Osteoblast (primary cell): ENCODE measurements at regions not wholly inside any gene's neighbourhood (a gene's known extent, or its start where the extent isn't known, plus 50 kb on each side); places are given as distances from the start of the nearest gene placed in this dataset.

ENCODE experiments used
- DNase-seq: peaks from one replicate; pipeline ENCODE4 v3.0.0; 2011; ENCODE audit warnings: low spot score, mixed read lengths; ENCODE audit not compliant: insufficient read length; ENCODE audit errors: missing footprints
- H2AFZ ChIP-seq: 2 replicates; pipeline ENCODE4 v1.6.0; 2011; ENCODE audit warnings: mild to moderate bottlenecking, low read length
- H3K27ac ChIP-seq: 2 replicates; pipeline ENCODE4 v1.5.1; 2011; ENCODE audit warnings: mild to moderate bottlenecking, low read depth, low read length, moderate library complexity
- H3K27me3 ChIP-seq: 2 replicates; pipeline ENCODE4 v1.6.0; 2012; ENCODE audit warnings: mild to moderate bottlenecking, control low read depth, inconsistent platforms, low read length, moderate library complexity; ENCODE audit not compliant: insufficient read depth
- H3K36me3 ChIP-seq: 2 replicates; pipeline ENCODE4 v1.5.1; 2011; ENCODE audit warnings: mild to moderate bottlenecking, low read length, control low read depth, moderate library complexity; ENCODE audit not compliant: insufficient read depth
- H3K4me1 ChIP-seq: 2 replicates; pipeline ENCODE4 v1.5.1; 2011; ENCODE audit warnings: mild to moderate bottlenecking, low read length, control low read depth, moderate library complexity; ENCODE audit not compliant: insufficient read depth
- H3K4me2 ChIP-seq: 2 replicates; pipeline ENCODE4 v1.6.0; 2011; ENCODE audit warnings: mild to moderate bottlenecking, low read length; ENCODE audit not compliant: insufficient read depth
- H3K4me3 ChIP-seq: fragments of 200-600 bp; sonication (generic); 3 replicates; pipeline ENCODE4 v1.5.1; 2012; ENCODE audit warnings: mild to moderate bottlenecking, low read length, inconsistent platforms; ENCODE audit not compliant: insufficient read depth
- H3K79me2 ChIP-seq: 2 replicates; pipeline ENCODE4 v1.6.0; 2012; ENCODE audit warnings: mild to moderate bottlenecking, low read length, control low read depth, inconsistent platforms; ENCODE audit not compliant: insufficient read depth
- H3K9me3 ChIP-seq: 2 replicates; pipeline ENCODE4 v1.5.1; 2011; ENCODE audit warnings: low read depth, low read length, control low read depth
- H4K20me1 ChIP-seq: 2 replicates; pipeline ENCODE4 v1.6.0; 2012; ENCODE audit warnings: mild to moderate bottlenecking, low read length, control low read depth; ENCODE audit not compliant: insufficient read depth
- TF ChIP-seq, protein P1 (sequence below): IDR thresholded peaks from 2 replicates; pipeline ENCODE4 v1.5.1; 2011; ENCODE audit warnings: mild to moderate bottlenecking, low read depth, low read length, moderate library complexity; ENCODE audit errors: extremely low read depth

DNA sequence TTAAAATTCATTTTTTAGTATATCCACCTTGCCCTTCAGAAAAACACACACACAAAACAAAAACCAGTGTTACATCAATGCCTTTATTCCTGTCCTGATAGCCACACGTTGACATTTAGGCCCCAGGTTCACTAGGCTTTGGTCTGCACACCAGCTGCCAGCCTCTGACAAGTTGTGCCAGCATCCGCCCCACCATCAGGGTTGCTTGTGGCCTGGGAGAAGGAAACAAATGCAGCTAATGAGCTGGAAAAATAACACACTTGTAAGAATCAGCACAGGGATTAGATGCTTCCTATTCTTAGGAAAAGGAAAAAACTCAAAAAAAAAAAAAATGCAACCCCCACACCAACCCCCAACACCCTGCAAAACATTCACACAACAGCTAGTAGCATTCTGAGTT, 404.0 kb upstream of the GRIA1 start:
- H3K4me3 ChIP-seq: no peak overlapping the region
- H3K4me1 ChIP-seq: no peaks in the 10 kb centered on the region
- H3K27me3 ChIP-seq: no peaks in the 10 kb centered on the region
- no peak overlapping the region for H2AFZ ChIP-seq
- H4K20me1 ChIP-seq: no peaks in the 10 kb centered on the region
- no peak for DNase-seq
- no peaks in the 10 kb centered on the region for H3K9me3 ChIP-seq
- no peak overlapping the region for H3K4me2 ChIP-seq
- TF ChIP-seq, protein P1, sequence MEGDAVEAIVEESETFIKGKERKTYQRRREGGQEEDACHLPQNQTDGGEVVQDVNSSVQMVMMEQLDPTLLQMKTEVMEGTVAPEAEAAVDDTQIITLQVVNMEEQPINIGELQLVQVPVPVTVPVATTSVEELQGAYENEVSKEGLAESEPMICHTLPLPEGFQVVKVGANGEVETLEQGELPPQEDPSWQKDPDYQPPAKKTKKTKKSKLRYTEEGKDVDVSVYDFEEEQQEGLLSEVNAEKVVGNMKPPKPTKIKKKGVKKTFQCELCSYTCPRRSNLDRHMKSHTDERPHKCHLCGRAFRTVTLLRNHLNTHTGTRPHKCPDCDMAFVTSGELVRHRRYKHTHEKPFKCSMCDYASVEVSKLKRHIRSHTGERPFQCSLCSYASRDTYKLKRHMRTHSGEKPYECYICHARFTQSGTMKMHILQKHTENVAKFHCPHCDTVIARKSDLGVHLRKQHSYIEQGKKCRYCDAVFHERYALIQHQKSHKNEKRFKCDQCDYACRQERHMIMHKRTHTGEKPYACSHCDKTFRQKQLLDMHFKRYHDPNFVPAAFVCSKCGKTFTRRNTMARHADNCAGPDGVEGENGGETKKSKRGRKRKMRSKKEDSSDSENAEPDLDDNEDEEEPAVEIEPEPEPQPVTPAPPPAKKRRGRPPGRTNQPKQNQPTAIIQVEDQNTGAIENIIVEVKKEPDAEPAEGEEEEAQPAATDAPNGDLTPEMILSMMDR: no peak
- no peaks in the 10 kb centered on the region for H3K36me3 ChIP-seq
- no peaks in the 10 kb centered on the region for H3K79me2 ChIP-seq
- H3K27ac ChIP-seq: no peak overlapping the region

DNA sequence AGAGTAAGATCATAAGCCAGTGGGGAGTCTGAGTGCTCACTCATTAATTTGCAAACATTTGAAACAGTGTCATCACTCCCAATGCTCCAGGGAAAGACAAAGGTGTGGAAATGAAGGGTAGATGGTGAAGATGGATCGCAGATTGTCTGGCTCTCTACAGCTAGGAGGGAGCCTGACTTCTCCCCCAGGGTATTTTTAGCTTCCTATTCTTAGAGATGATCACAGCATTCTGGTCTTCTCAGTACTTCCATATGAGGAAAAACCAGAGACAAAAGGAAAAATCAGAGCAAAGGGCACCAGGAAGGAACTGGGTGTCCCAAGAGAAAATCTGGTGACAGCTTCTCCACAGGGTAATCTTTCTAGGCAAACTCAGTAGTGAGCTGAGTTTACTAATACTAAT, 401.9 kb upstream of the GRIA1 start:
- H3K4me1 ChIP-seq: no peaks in the 10 kb centered on the region
- H3K27ac ChIP-seq: no peak overlapping the region
- TF ChIP-seq, protein P1: no peak
- no peaks in the 10 kb centered on the region for H3K36me3 ChIP-seq
- no peak overlapping the region for H3K4me3 ChIP-seq
- no peaks in the 10 kb centered on the region for H3K9me3 ChIP-seq
- no peak overlapping the region for H2AFZ ChIP-seq
- H3K79me2 ChIP-seq: no peaks in the 10 kb centered on the region
- no peak overlapping the region for H3K4me2 ChIP-seq
- no peaks in the 10 kb centered on the region for H4K20me1 ChIP-seq
- no peak for DNase-seq
- no peaks in the 10 kb centered on the region for H3K27me3 ChIP-seq

DNA sequence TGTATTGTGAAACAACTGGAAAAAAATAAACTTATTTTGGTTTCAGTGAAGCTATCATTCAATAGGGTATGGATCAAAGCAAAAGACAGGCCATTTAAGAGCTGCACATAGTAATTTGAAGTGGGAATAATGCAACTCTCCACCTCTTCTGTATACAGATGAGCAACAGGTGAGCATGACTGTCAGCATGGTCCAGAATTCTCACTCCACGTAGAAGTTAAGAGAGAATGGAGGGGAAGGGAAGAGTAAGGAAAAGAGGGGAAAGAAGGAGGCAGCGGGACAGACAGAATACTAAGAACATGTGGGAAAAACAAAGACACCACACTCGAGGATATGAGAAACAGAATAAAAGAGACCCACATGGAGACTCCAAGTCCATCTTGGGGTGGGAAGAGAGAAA, 396.1 kb upstream of the GRIA1 start:
- no peaks in the 10 kb centered on the region for H3K27me3 ChIP-seq
- H2AFZ ChIP-seq: no peak overlapping the region
- H3K4me3 ChIP-seq: no peak overlapping the region
- no peak overlapping the region for H3K27ac ChIP-seq
- H3K9me3 ChIP-seq: no peaks in the 10 kb centered on the region
- DNase-seq: no peak
- H3K79me2 ChIP-seq: no peaks in the 10 kb centered on the region
- H4K20me1 ChIP-seq: no peaks in the 10 kb centered on the region
- TF ChIP-seq, protein P1: no peak
- H3K36me3 ChIP-seq: no peaks in the 10 kb centered on the region
- no peaks in the 10 kb centered on the region for H3K4me1 ChIP-seq
- H3K4me2 ChIP-seq: no peak overlapping the region

DNA sequence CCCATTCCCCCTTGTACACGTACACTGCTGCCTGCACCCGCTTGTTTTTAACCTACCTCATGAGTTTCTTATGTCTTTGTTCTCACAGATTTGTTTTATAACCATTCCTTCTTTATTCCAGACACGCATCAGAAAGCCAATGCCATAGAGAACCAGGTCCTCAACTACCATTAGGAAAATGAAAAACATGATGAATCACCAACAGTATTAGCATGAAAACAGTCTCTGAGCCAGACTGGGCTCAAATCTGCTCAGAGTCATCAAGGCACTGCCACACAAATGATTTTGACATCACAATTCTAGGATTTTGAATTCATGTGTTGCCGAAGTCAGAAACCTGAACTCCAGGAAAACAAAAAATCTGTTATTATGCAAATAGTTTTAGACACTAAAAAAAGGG, 394.1 kb upstream of the GRIA1 start:
- H3K9me3 ChIP-seq: no peaks in the 10 kb centered on the region
- H4K20me1 ChIP-seq: no peaks in the 10 kb centered on the region
- no peaks in the 10 kb centered on the region for H3K27me3 ChIP-seq
- TF ChIP-seq, protein P1: no peak
- H3K79me2 ChIP-seq: no peaks in the 10 kb centered on the region
- H2AFZ ChIP-seq: no peak overlapping the region
- no peak overlapping the region for H3K27ac ChIP-seq
- no peak for DNase-seq
- no peak overlapping the region for H3K4me3 ChIP-seq
- no peaks in the 10 kb centered on the region for H3K4me1 ChIP-seq
- no peak overlapping the region for H3K4me2 ChIP-seq
- no peaks in the 10 kb centered on the region for H3K36me3 ChIP-seq
